Psoas muscle (tissue), 7 donors: ENCODE measurements at regions not wholly inside any gene's neighbourhood (a gene's known extent, or its start where the extent isn't known, plus 50 kb on each side); places are given as distances from the start of the nearest gene placed in this dataset.

Experiments used
- ATAC-seq, 4 donors: fragments of 200-7000 bp; cut with Tn5 transposase; one replicate each; pipeline ENCODE4 v1.9.1; 2020; ENCODE audit warnings: moderate library complexity in 3 of 4, mild to moderate bottlenecking in 2 of 4
- DNase-seq, 2 donors: peaks; one replicate each; pipeline ENCODE4 v3.0.0-alpha.2; 2020
- H3K27ac ChIP-seq: fragments of 200-600 bp; one replicate; pipeline ENCODE4 v1.8.0; 2022
- H3K27me3 ChIP-seq, 3 donors: fragments of 200-600 bp in 1 of 3; one replicate each; pipeline versions ENCODE4 v1.6.1 to v1.8.0; 2013 to 2022; ENCODE audit warnings: low read length in 2 of 3, mild to moderate bottlenecking in 2 of 3, moderate library complexity in 1 of 3; ENCODE audit not compliant: insufficient read depth in 3 of 3
- H3K36me3 ChIP-seq, 2 donors: fragments of 200-600 bp in 1 of 2; one replicate each; pipeline versions ENCODE4 v1.6.1 to v1.8.0; 2013 to 2022; ENCODE audit warnings: low read depth in 1 of 2, mild to moderate bottlenecking in 1 of 2, moderate library complexity in 1 of 2; ENCODE audit not compliant: insufficient read depth in 1 of 2
- H3K4me1 ChIP-seq: fragments of 200-600 bp; one replicate; pipeline ENCODE4 v1.8.0; 2022
- H3K4me3 ChIP-seq: fragments of 200-600 bp; one replicate; pipeline ENCODE4 v1.8.0; 2022; ENCODE audit warnings: mild to moderate bottlenecking
- H3K9me3 ChIP-seq: fragments of 200-600 bp; one replicate; pipeline ENCODE4 v1.8.0; 2022
- WGBS, 3 donors: extraction: QIAGEN DNeasy Blood & Tissue Kit; methylation state at CpG; one replicate each; pipeline versions ENCODE4 v1.1.6 to v1.1.7; 2013; 5-methylcytosine and 5-hydroxymethylcytosine counted together
- intact Hi-C, 2 donors: fragments of 100-400 bp; cut with DNase I; formaldehyde crosslinking; loops; one replicate each; pipeline versions ENCODE4 v1.11.0 to v1.14.2; 2022
- TF ChIP-seq, protein P1 (sequence below): fragments of 200-600 bp; IDR thresholded peaks from one replicate; pipeline ENCODE4 v1.8.0; 2022; ENCODE audit warnings: antibody characterized with exemption
- donor health status: healthy with polysubstance abuse.
- donor health status: DM: no; HTN: no; CAD: no; lungs with moderate emphysema.
- donor health status: Bipolar disorder and iron deficiency.
- donor health status: healthy.
- donor health status: DM: yes; HTN: yes; CAD: no.
- donor health status: DM: no; HTN: no; CAD: no.
- donor health status: DM: yes; HTN: yes; CAD: no.

DNA sequence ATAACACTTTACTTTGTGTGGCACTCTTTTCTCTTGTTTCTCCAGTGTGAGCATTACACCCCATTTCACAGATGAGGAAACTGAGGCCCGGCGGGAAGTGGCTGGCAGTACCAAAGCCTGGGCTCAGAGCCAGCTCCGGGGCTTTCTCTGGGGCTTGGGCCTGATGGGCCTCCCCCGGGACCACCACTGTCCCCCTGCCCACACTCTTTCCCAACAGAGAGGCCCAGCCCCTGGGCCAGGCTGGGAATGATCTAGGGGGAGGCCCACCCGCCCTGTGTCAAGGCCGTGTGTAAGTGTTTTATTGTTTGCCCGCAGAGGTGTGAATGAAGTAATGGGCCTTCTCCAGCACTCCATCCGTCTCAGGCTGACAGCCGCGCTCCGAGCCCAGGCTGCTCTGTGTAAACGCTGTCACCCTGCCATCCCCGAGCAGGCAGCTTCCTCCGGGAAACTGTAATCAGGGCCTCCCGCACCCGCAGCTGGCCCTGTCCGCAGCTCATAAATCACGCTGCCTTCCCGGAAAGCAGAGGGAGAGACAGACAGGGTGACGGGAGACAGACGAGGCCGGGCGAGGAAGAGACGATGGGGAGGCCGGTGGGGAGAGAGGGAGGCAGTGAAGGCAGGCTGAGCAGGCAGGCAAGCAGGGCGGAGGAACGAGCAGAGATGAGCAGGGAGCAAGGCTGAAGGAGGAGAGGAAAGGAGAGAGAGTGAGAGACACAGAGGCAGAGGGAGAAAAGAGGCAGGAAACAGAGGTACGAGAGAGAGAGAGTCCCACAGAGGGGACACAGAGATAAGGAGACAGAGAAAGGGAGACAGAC, 109.7 kb upstream of the ZBTB40 start:
- Histone ChIP-seq H3K4me1 (no peaks in the 10 kb centered on the region), H3K27ac (no peak overlapping the region), H3K27me3 (peaks cover 0 to 56% (median 15%) of the 10 kb centered on the region in 3 donors), H3K9me3 (no peaks in the 10 kb centered on the region), H3K4me3 (no peak overlapping the region), H3K36me3 (no peaks in the 10 kb centered on the region)
- 8 to 10% (median 8%) methylated on average over 28 of the region's 28 CpGs for WGBS, 3 donors
- TF ChIP-seq, protein P1, sequence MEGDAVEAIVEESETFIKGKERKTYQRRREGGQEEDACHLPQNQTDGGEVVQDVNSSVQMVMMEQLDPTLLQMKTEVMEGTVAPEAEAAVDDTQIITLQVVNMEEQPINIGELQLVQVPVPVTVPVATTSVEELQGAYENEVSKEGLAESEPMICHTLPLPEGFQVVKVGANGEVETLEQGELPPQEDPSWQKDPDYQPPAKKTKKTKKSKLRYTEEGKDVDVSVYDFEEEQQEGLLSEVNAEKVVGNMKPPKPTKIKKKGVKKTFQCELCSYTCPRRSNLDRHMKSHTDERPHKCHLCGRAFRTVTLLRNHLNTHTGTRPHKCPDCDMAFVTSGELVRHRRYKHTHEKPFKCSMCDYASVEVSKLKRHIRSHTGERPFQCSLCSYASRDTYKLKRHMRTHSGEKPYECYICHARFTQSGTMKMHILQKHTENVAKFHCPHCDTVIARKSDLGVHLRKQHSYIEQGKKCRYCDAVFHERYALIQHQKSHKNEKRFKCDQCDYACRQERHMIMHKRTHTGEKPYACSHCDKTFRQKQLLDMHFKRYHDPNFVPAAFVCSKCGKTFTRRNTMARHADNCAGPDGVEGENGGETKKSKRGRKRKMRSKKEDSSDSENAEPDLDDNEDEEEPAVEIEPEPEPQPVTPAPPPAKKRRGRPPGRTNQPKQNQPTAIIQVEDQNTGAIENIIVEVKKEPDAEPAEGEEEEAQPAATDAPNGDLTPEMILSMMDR: no peak
- DNase-seq: peak in 1 of 2 donors; percentile 57
- intact Hi-C loops: no loop called here
- ATAC-seq: peak in 1 of 4 donors; percentile 28

DNA sequence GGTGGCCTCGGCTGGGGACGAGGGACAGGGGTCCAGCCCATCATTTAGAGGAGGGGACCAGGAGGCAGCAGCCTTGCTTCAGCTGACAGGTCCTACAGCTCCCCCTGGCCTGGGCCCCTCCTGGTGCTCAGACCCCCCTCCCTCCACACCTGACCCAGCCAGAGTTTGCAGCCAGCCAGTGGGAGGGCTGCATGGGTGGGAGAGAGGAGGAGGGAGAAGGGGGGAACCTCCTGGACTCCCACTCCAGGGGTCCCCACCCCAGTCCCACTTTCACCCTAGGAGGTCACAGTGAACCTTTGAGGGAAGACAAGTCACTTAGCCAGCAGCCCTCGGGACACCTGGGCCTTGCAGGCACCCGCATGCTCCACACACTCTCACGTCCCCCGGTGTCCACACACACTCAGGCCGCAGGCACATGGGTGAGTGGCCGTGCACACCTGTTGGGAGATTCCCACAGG, 108.9 kb upstream of the ZBTB40 start:
- Histone ChIP-seq H3K36me3 (no peaks in the 10 kb centered on the region), H3K27me3 (peaks cover 0 to 54% (median 15%) of the 10 kb centered on the region in 3 donors), H3K9me3 (no peaks in the 10 kb centered on the region), H3K27ac (no peak overlapping the region), H3K4me3 (no peak overlapping the region), H3K4me1 (no peaks in the 10 kb centered on the region)
- no peak for ATAC-seq
- TF ChIP-seq, protein P1: no peak
- 51 to 64% (median 62%) methylated on average over 8 of the region's 8 CpGs for WGBS, 3 donors
- intact Hi-C loops: no loop called here
- no peak for DNase-seq

DNA sequence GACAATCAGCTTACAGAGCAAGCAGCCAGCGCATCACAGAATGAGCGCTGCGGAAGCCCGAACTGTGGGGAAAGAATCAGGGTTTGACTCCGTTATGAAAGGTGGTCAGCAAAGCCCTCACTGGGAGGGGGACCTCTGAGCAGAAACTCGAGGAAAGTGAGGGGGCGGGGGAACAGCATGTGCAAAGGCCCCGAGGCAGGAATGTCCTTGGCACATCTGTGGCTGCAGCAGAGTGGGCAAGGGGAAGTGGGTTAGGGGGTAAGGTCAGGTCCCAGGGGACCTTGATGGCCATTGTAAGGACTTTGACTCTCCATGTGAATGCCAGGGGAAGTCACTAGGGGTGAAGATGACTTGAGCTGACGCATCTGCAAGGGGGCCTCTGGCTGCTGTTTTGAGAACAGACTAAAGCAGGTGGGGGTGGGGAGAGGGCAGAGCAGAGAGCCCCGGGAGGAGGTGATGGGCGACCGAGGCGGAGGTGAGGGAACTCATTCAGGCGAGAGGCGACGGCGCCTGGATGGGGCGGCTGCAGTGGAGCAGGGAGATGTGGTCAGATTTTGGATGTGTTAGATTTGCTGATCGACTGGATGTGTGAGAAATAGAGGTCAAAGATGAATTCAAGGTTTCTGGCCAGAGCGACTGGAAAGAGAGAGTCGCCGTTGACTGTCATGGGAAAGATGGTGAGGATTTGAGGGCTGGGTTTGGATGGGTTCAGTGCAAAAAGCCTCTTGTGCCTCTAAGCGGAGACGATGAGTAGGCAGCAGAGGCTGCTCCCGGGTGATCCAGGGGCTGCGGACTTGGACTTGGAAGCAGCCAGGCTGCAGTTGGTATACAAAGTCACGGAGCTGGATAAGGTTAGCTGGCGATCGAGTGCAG, 108.0 kb upstream of the ZBTB40 start:
- Histone ChIP-seq H3K27ac (no peak overlapping the region), H3K4me3 (no peak overlapping the region), H3K4me1 (no peaks in the 10 kb centered on the region), H3K36me3 (no peaks in the 10 kb centered on the region), H3K9me3 (no peaks in the 10 kb centered on the region), H3K27me3 (peaks cover 0 to 60% (median 15%) of the 10 kb centered on the region in 3 donors)
- ATAC-seq (no peak), DNase-seq (no peak)
- intact Hi-C loops: no loop called here
- WGBS, 3 donors: 65 to 71% (median 68%) methylated on average over 29 of the region's 29 CpGs
- TF ChIP-seq, protein P1: no peak

DNA sequence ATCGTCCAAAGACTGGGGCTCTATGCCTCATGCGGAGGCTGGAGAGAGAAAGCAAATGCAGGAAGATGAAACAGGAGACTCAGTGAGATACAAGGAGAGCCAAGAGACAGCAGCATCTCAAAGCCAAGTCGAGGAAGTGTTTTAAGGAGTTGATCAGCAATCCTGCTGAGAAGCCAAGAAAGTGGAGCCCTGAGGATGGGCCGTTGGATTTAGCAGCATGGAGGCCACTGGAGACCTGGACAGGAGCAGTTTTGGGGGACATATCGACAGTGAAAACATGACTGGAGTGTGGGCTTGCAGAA, 107.4 kb upstream of the ZBTB40 start:
- Histone ChIP-seq H3K27ac (no peak overlapping the region), H3K27me3 (peaks cover 0 to 66% (median 15%) of the 10 kb centered on the region in 3 donors), H3K36me3 (no peaks in the 10 kb centered on the region), H3K4me1 (no peaks in the 10 kb centered on the region), H3K4me3 (no peak overlapping the region), H3K9me3 (no peaks in the 10 kb centered on the region)
- DNase-seq: no peak
- TF ChIP-seq, protein P1: no peak
- ATAC-seq: no peak
- intact Hi-C loops: no loop called here
- 51 to 63% (median 53%) methylated on average over 5 of the region's 5 CpGs for WGBS, 3 donors
